Neural cell (in vitro differentiated cells): ENCODE measurements at regions not wholly inside any gene's neighbourhood (a gene's known extent, or its start where the extent isn't known, plus 50 kb on each side); places are given as distances from the start of the nearest gene placed in this dataset.

ENCODE experiments used
- EZH2 ChIP-seq: fragments of 200-600, 300-800 bp; shearing (Covaris generic), sonication (generic); IDR thresholded peaks from 2 replicates; pipeline ENCODE4 v1.6.1; 2014; ENCODE audit warnings: antibody characterized with exemption, low read length, borderline replicate concordance, mild to moderate bottlenecking; ENCODE audit not compliant: insufficient read depth, poor library complexity, severe bottlenecking
- POLR2AphosphoS5 ChIP-seq: IDR thresholded peaks from 2 replicates; pipeline ENCODE4 v1.6.1; 2012
- TF ChIP-seq, protein P1 (sequence below): fragments of 450-650 bp; IDR thresholded peaks from 2 replicates; pipeline ENCODE4 v1.5.1; 2014; ENCODE audit warnings: antibody characterized with exemption, mild to moderate bottlenecking, moderate library complexity; ENCODE audit not compliant: poor library complexity, severe bottlenecking

DNA sequence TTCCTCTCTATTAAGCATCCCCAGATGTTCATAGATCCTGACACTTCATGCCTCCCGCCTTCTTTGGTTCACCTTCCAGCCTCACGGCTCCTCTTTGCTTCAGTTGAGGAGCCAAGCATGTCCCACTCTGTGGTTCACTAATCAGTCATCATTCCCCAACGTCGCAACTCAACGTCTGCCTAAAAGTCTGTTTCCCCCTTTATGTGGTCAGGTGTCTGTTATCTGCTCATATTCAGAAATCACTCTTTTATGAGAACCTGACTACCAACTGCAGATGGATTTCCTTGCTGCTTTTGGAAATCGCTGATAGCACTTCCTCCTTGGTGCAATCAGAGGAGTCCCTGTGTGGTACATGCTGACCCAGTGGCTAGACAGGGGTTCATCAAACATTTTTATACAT lies 94.1 kb upstream of the VANGL1 start:
- TF ChIP-seq, protein P1, sequence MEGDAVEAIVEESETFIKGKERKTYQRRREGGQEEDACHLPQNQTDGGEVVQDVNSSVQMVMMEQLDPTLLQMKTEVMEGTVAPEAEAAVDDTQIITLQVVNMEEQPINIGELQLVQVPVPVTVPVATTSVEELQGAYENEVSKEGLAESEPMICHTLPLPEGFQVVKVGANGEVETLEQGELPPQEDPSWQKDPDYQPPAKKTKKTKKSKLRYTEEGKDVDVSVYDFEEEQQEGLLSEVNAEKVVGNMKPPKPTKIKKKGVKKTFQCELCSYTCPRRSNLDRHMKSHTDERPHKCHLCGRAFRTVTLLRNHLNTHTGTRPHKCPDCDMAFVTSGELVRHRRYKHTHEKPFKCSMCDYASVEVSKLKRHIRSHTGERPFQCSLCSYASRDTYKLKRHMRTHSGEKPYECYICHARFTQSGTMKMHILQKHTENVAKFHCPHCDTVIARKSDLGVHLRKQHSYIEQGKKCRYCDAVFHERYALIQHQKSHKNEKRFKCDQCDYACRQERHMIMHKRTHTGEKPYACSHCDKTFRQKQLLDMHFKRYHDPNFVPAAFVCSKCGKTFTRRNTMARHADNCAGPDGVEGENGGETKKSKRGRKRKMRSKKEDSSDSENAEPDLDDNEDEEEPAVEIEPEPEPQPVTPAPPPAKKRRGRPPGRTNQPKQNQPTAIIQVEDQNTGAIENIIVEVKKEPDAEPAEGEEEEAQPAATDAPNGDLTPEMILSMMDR: no peak
- TF ChIP-seq EZH2 (no peak), POLR2AphosphoS5 (no peak)
